Spleen (tissue), 7 donors: ENCODE measurements at regions not wholly inside any gene's neighbourhood (a gene's known extent, or its start where the extent isn't known, plus 50 kb on each side); places are given as distances from the start of the nearest gene placed in this dataset.

Source experiments
- CTCF ChIP-seq, 11 experiments: fragments of 200-600 bp in 7 of 11; fragments of 450-650 bp in 4 of 11; sonication (generic) in 4 of 11; IDR thresholded peaks in 8 of 11; conservative IDR thresholded peaks in 3 of 11; 1 replicate in 7 of 11; 2 replicates in 4 of 11; pipeline versions ENCODE4 v1.4.0 to v1.8.0; 2016 to 2021; ENCODE audit warnings: antibody characterized with exemption in 11 of 11, inconsistent platforms in 4 of 11, mild to moderate bottlenecking in 1 of 11
- POLR2A ChIP-seq, 3 donors: fragments of 450-650 bp; IDR thresholded peaks; one replicate each; pipeline ENCODE4 v1.5.1; 2017; ENCODE audit warnings: antibody characterized with exemption in 3 of 3, mild to moderate bottlenecking in 1 of 3
- POLR2AphosphoS5 ChIP-seq, 3 donors: sonication (generic); formaldehyde crosslinking; IDR thresholded peaks; one replicate each; pipeline ENCODE4 v1.5.1; 2017; ENCODE audit warnings: antibody characterized with exemption in 3 of 3
- donor health status: DM: no; HTN: no; CAD: no; lungs with moderate emphysema.
- donor health status: DM: no; HTN: no; CAD: no.
- donor health status: DM: no; HTN: no; CAD: no.

GRCh38 chr10:34033078-34033477, 698.6 kb upstream of the NRP1 start:
- TF ChIP-seq POLR2AphosphoS5 (IDR thresholded peaks at IDR 0.05) = no peak
- no peak for TF ChIP-seq CTCF (IDR thresholded peaks at IDR 0.05 in 8 of 11, conservative IDR thresholded peaks at IDR 0.05 in 3 of 11)
- no peak for TF ChIP-seq POLR2A (IDR thresholded peaks at IDR 0.05)
